ENCODE measurements at regions not wholly inside any gene's neighbourhood (a gene's known extent, or its start where the extent isn't known, plus 50 kb on each side); places are given as distances from the start of the nearest gene placed in this dataset.

GRCh38 chr2:144995482-144995881 is 475.6 kb upstream of the ZEB2 start:
- H3K4me3 ChIP-seq (ENCODE audit: low read depth, low read length, poor library complexity, severe bottlenecking) = no peak overlapping the region
- ChIA-PET CTCF (no interaction called here), POLR2A (ENCODE audit: low non-redundant PET) (interaction anchor here (0.5 kb wide), 1 partner anchor 1627 kb away, joined by 3 read pairs; no protein-coding TSS in a partner anchor)
- H3K27ac ChIP-seq (ENCODE audit: low read depth, low read length, poor library complexity, severe bottlenecking) = no peak overlapping the region
- no peaks in the 10 kb centered on the region for H3K4me1 ChIP-seq (ENCODE audit: insufficient read depth, low read length, poor library complexity, severe bottlenecking)
- H3K9me3 ChIP-seq (ENCODE audit: low read depth, low read length, poor library complexity, severe bottlenecking) = no peaks in the 10 kb centered on the region
- DNase-seq (ENCODE audit: low spot score) = no peak
- no peaks in the 10 kb centered on the region for H3K36me3 ChIP-seq (ENCODE audit: insufficient read depth, low read length, poor library complexity, severe bottlenecking)
- no peak for TF ChIP-seq CTCF (conservative IDR thresholded peaks at IDR 0.05; ENCODE audit: low read depth, low read length)
- TF ChIP-seq EZH2 (IDR thresholded peaks at IDR 0.05; ENCODE audit: borderline replicate concordance, low read depth, low read length, poor library complexity, severe bottlenecking) = no peak
- no TSS peak for BruUV-seq (replicated peaks)
- no peaks in the 10 kb centered on the region for H3K27me3 ChIP-seq (replicated peaks; ENCODE audit: insufficient read depth, low read depth, low read length, poor library complexity)
- intact Hi-C loops (cut with micrococcal nuclease; ENCODE audit: unreplicated experiment) = no loop called here

GRCh38 chr2:144990661-144991060 is 470.7 kb upstream of the ZEB2 start:
- CTCF ChIA-PET = no interaction called here
- intact Hi-C loops (cut with micrococcal nuclease; ENCODE audit: unreplicated experiment) = no loop called here
- POLR2A ChIA-PET (ENCODE audit: low non-redundant PET) = no interaction called here

GRCh38 chr2:144989579-144990270 is 469.8 kb upstream of the ZEB2 start:
- ChIA-PET CTCF (no interaction called here), POLR2A (ENCODE audit: low non-redundant PET) (no interaction called here)
- no peak overlapping the region for H3K4me3 ChIP-seq (ENCODE audit: low read depth, low read length, poor library complexity, severe bottlenecking)
- BruUV-seq (replicated peaks) = no TSS peak
- no peaks in the 10 kb centered on the region for H3K27me3 ChIP-seq (replicated peaks; ENCODE audit: insufficient read depth, low read depth, low read length, poor library complexity)
- no peaks in the 10 kb centered on the region for H3K4me1 ChIP-seq (ENCODE audit: insufficient read depth, low read length, poor library complexity, severe bottlenecking)
- no peaks in the 10 kb centered on the region for H3K36me3 ChIP-seq (ENCODE audit: insufficient read depth, low read length, poor library complexity, severe bottlenecking)
- DNase-seq (ENCODE audit: low spot score) = no peak
- H3K9me3 ChIP-seq (ENCODE audit: low read depth, low read length, poor library complexity, severe bottlenecking) = peaks cover 12% of the 10 kb centered on the region
- H3K27ac ChIP-seq (ENCODE audit: low read depth, low read length, poor library complexity, severe bottlenecking) = no peak overlapping the region
- intact Hi-C loops (cut with micrococcal nuclease; ENCODE audit: unreplicated experiment) = no loop called here
- TF ChIP-seq EZH2 (IDR thresholded peaks at IDR 0.05; ENCODE audit: borderline replicate concordance, low read depth, low read length, poor library complexity, severe bottlenecking) = no peak
- TF ChIP-seq CTCF (conservative IDR thresholded peaks at IDR 0.05; ENCODE audit: low read depth, low read length) = no peak

More at GRCh38 chr2:144990661-144991060, 470.7 kb upstream of the ZEB2 start:
- Histone ChIP-seq H3K9me3 (ENCODE audit: low read depth, low read length, poor library complexity, severe bottlenecking) (peaks cover 7% of the 10 kb centered on the region), H3K4me3 (ENCODE audit: low read depth, low read length, poor library complexity, severe bottlenecking) (no peak overlapping the region), H3K4me1 (ENCODE audit: insufficient read depth, low read length, poor library complexity, severe bottlenecking) (no peaks in the 10 kb centered on the region), H3K36me3 (ENCODE audit: insufficient read depth, low read length, poor library complexity, severe bottlenecking) (no peaks in the 10 kb centered on the region), H3K27me3 (replicated peaks; ENCODE audit: insufficient read depth, low read depth, low read length, poor library complexity) (no peaks in the 10 kb centered on the region), H3K27ac (ENCODE audit: low read depth, low read length, poor library complexity, severe bottlenecking) (no peak overlapping the region)
- no peak for DNase-seq (ENCODE audit: low spot score)
- BruUV-seq (replicated peaks) = no TSS peak
- no peak for TF ChIP-seq EZH2 (IDR thresholded peaks at IDR 0.05; ENCODE audit: borderline replicate concordance, low read depth, low read length, poor library complexity, severe bottlenecking)
- TF ChIP-seq CTCF (conservative IDR thresholded peaks at IDR 0.05; ENCODE audit: low read depth, low read length) = no peak
